ENCODE measurements at regions not wholly inside any gene's neighbourhood (a gene's known extent, or its start where the extent isn't known, plus 50 kb on each side); places are given as distances from the start of the nearest gene placed in this dataset.

DNA sequence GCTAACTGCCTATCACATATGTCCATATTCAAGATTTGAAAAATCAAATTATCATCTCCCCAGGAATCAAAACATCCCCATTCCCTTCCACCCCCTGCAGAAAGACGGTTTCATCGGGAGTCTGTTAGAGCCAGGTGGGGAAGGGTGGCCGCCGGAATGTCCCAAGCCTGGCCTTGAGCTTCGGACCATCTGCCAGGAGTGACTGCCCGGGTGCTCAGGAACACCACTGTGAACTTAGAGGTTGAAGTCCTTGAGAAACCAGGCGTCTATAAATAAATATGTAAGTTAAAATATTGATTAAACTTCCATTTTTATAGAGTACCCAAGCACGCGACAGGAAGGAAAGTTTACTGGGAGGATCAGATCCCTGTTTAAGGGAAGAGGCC lies 250.8 kb downstream of the DLL1 start:
- Histone ChIP-seq H3K36me3 (no peaks in the 10 kb centered on the region), H3K27me3 (no peaks in the 10 kb centered on the region), H3K27ac (no peak overlapping the region), H3K4me1 (peaks cover 0 to 38% (median 16%) of the 10 kb centered on the region in 12 donors), H3K9me3 (peaks cover 0 to 11% (median 0%) of the 10 kb centered on the region in 12 donors), H3K4me3 (no peak overlapping the region)
- DNase-seq (peak in 1 of 5 donors; percentile 14), ATAC-seq (no peak)
- intact Hi-C loops (cut with DNase I): loop anchor here in 8 of 10 donors (5.0 to 10.0 kb wide), 7 partner anchors 73 to 267 kb away; partner anchors contain the start of genes DLL1 (in 4 of the 8) and FAM120B (in 1 of the 8)
- no peak for TF ChIP-seq POLR2A (IDR thresholded peaks at IDR 0.05)
- TF ChIP-seq, protein P1, sequence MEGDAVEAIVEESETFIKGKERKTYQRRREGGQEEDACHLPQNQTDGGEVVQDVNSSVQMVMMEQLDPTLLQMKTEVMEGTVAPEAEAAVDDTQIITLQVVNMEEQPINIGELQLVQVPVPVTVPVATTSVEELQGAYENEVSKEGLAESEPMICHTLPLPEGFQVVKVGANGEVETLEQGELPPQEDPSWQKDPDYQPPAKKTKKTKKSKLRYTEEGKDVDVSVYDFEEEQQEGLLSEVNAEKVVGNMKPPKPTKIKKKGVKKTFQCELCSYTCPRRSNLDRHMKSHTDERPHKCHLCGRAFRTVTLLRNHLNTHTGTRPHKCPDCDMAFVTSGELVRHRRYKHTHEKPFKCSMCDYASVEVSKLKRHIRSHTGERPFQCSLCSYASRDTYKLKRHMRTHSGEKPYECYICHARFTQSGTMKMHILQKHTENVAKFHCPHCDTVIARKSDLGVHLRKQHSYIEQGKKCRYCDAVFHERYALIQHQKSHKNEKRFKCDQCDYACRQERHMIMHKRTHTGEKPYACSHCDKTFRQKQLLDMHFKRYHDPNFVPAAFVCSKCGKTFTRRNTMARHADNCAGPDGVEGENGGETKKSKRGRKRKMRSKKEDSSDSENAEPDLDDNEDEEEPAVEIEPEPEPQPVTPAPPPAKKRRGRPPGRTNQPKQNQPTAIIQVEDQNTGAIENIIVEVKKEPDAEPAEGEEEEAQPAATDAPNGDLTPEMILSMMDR (IDR thresholded peaks at IDR 0.05): no peak
- 91 to 94% (median 94%) methylated on average over 9 of the region's 9 CpGs for WGBS, 4 donors

DNA sequence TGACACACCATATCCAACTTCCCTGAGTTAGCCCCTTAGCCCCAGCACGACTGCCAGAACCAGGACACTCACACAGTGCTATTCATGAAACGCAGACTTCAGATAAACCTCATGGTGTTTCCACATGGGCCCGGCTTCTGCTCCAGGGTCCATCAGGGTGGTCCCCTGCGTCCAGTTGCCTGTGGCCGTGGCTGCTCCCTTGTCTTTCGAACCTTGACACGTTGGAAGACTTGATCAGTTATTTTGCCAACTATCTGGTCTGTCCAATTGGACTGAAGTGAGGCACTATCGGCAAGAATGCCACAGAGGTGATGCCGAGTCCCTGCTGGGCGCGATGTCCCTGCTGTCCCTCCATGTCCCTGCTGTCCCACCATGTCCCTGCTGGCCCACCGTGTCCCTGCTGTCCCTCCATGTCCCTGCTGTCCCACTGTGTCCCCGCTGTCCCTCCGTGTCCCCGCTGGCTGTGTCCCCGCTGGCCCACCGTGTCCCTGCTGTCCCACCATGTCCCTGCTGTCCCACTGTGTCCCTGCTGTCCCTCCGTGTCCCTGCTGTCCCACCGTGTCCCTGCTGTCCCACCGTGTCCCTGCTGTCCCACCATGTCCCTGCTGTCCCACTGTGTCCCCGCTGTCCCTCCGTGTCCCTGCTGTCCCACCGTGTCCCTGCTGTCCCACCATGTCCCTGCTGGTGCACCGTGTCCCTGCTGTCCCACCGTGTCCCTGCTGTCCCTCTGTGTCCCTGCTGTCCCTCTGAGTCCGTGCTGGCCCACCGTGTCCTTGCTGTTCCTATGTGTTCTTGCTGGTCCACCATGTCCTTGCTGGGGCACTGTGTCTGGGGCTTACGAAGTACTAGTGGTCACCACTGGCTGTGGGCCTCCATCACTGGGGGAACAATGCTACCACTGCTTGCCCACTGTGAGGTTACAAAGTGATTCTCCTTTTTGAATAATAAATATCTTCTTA lies 251.4 kb downstream of the DLL1 start:
- H3K27ac ChIP-seq: no peak overlapping the region
- H3K36me3 ChIP-seq: no peaks in the 10 kb centered on the region
- ATAC-seq (no peak), DNase-seq (peak in 3 of 5 donors; percentile 1 to 28 (median 20))
- H3K4me3 ChIP-seq: no peak overlapping the region
- 79 to 89% (median 81%) methylated on average over 25 to 28 of the region's 28 CpGs for WGBS, 4 donors
- no peak for TF ChIP-seq POLR2A (IDR thresholded peaks at IDR 0.05)
- TF ChIP-seq, protein P1 (IDR thresholded peaks at IDR 0.05): no peak
- intact Hi-C loops (cut with DNase I): loop anchor here in 8 of 10 donors (5.0 to 10.0 kb wide), 7 partner anchors 72 to 268 kb away; partner anchors contain the start of genes DLL1 (in 4 of the 8) and FAM120B (in 1 of the 8)
- peaks cover 0 to 31% (median 12%) of the 10 kb centered on the region in 12 donors for H3K4me1 ChIP-seq
- peaks cover 0 to 11% (median 0%) of the 10 kb centered on the region in 12 donors for H3K9me3 ChIP-seq
- no peaks in the 10 kb centered on the region for H3K27me3 ChIP-seq

DNA sequence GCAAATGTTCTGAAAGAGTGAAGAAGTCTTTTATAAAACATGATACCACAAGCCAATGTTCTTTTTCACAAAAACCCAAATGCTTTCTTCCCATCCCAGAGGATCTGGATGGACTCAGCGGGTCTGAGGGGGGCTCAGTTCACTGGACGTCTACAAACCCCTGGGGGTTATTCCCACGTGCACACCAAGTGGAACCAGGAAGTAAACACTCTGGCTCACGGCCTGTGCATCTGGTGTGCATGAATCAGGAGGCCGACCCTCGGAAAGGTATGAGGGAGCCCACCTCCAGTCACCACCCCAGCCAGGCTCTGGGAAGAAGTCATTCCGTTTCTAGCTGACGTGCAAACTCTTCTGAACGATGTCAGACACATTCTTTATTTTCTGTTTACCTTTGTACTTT lies 252.2 kb downstream of the DLL1 start:
- H3K27ac ChIP-seq: no peak overlapping the region
- no peak for ATAC-seq
- no peak overlapping the region for H3K4me3 ChIP-seq
- peak in 2 of 5 donors; percentile 6 to 17 for DNase-seq
- H3K36me3 ChIP-seq: no peaks in the 10 kb centered on the region
- peaks cover 0 to 24% (median 7%) of the 10 kb centered on the region in 12 donors for H3K4me1 ChIP-seq
- H3K9me3 ChIP-seq: peaks cover 0 to 11% (median 0%) of the 10 kb centered on the region in 12 donors
- TF ChIP-seq, protein P1 (IDR thresholded peaks at IDR 0.05): no peak
- TF ChIP-seq POLR2A (IDR thresholded peaks at IDR 0.05): no peak
- WGBS, 4 donors: 63 to 74% (median 67%) methylated on average over 9 of the region's 9 CpGs
- intact Hi-C loops (cut with DNase I): no loop called here
- H3K27me3 ChIP-seq: no peaks in the 10 kb centered on the region

DNA sequence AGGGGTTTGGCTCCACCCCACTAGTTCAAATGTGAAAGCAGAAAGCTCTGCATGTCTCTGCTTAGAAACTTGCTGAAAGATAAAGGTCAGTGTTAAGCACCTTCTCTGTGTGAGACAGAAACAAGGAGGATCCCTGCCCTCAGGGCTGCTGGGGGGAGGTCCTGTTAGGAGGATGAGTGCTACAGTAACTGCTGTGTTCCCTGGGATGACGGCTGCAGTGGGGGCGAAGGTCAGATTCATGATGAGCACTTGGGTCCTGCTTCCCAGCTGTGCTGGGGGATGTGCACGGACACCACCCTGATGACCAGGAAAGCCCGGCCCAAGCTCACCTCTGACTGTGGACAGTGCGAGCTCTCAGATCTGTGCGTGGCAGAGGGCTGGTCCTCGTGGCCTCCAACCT lies 252.6 kb downstream of the DLL1 start:
- DNase-seq: peak in 1 of 5 donors; percentile 10
- Histone ChIP-seq H3K4me1 (peaks cover 0 to 24% (median 6%) of the 10 kb centered on the region in 12 donors), H3K27me3 (no peaks in the 10 kb centered on the region), H3K9me3 (peaks cover 0 to 11% (median 0%) of the 10 kb centered on the region in 12 donors), H3K36me3 (no peaks in the 10 kb centered on the region), H3K4me3 (peak overlapping the region in 1 of 12 donors; percentile 30), H3K27ac (no peak overlapping the region)
- WGBS, 4 donors: 73 to 94% (median 83%) methylated on average over 7 of the region's 7 CpGs
- intact Hi-C loops (cut with DNase I): no loop called here
- no peak for ATAC-seq
- TF ChIP-seq POLR2A (IDR thresholded peaks at IDR 0.05): no peak
- TF ChIP-seq, protein P1 (IDR thresholded peaks at IDR 0.05): no peak
